Liver (tissue), 8 donors: ENCODE measurements at regions not wholly inside any gene's neighbourhood (a gene's known extent, or its start where the extent isn't known, plus 50 kb on each side); places are given as distances from the start of the nearest gene placed in this dataset.
A peak's percentile ranks its signal among the peaks of the same experiment; 100 is the strongest.

Experiments
- DNase-seq: peaks from one replicate; pipeline ENCODE4 v3.0.0-alpha.2; 2017; ENCODE audit warnings: low spot score
- H3K27ac ChIP-seq, 2 donors: one replicate each; pipeline ENCODE4 v1.7.0; 2013; ENCODE audit warnings: inconsistent platforms in 2 of 2, low read length in 2 of 2, control low read depth in 1 of 2, low read depth in 1 of 2, mild to moderate bottlenecking in 1 of 2
- H3K27me3 ChIP-seq, 4 donors: one replicate each; pipeline versions ENCODE4 v1.6.1 to v1.7.0; 2013; ENCODE audit warnings: low read length in 3 of 4, inconsistent platforms in 1 of 4, mild to moderate bottlenecking in 1 of 4, moderate library complexity in 1 of 4; ENCODE audit not compliant: control insufficient read depth in 4 of 4, insufficient read depth in 4 of 4
- H3K36me3 ChIP-seq, 4 donors: one replicate each; pipeline versions ENCODE4 v1.6.1 to v1.7.0; 2013; ENCODE audit warnings: low read length in 3 of 4, mild to moderate bottlenecking in 3 of 4, low read depth in 1 of 4, moderate library complexity in 1 of 4; ENCODE audit not compliant: control insufficient read depth in 4 of 4, insufficient read depth in 3 of 4
- H3K4me1 ChIP-seq, 4 donors: one replicate each; pipeline versions ENCODE4 v1.6.1 to v1.7.0; 2013; ENCODE audit warnings: low read length in 3 of 4, mild to moderate bottlenecking in 3 of 4, moderate library complexity in 1 of 4; ENCODE audit not compliant: control insufficient read depth in 4 of 4, insufficient read depth in 4 of 4
- H3K4me3 ChIP-seq, 3 donors: one replicate each; pipeline versions ENCODE4 v1.6.1 to v1.7.0; 2013; ENCODE audit warnings: low read length in 3 of 3, control low read depth in 1 of 3, low read depth in 1 of 3, mild to moderate bottlenecking in 1 of 3
- H3K9ac ChIP-seq, 2 donors: one replicate each; pipeline ENCODE4 v1.7.0; 2013; ENCODE audit warnings: low read length in 2 of 2, mild to moderate bottlenecking in 2 of 2, moderate library complexity in 2 of 2, control low read depth in 1 of 2, low read depth in 1 of 2
- H3K9me3 ChIP-seq, 4 donors: one replicate each; pipeline versions ENCODE4 v1.6.1 to v1.7.0; 2013; ENCODE audit warnings: low read length in 3 of 4; ENCODE audit not compliant: control insufficient read depth in 4 of 4
- ATF3 ChIP-seq: IDR thresholded peaks from 2 replicates; pipeline ENCODE4 v1.6.1; 2016; ENCODE audit warnings: antibody characterized with exemption
- CTCF ChIP-seq: fragments of 150-350 bp; IDR thresholded peaks from 2 replicates; pipeline ENCODE4 v1.5.1; 2017; ENCODE audit warnings: improper control_type of control experiment, low read depth, low read length; ENCODE audit not compliant: missing input control
- EGR1 ChIP-seq, 2 donors: IDR thresholded peaks; 2 replicates each; pipeline ENCODE4 v1.6.1; 2016 to 2018; ENCODE audit warnings: antibody characterized with exemption in 2 of 2, low read depth in 2 of 2
- FOXA1 ChIP-seq: IDR thresholded peaks from 2 replicates; pipeline ENCODE4 v1.6.1; 2016; ENCODE audit warnings: antibody characterized with exemption
- FOXA2 ChIP-seq: IDR thresholded peaks from 2 replicates; pipeline ENCODE4 v1.6.1; 2016; ENCODE audit warnings: antibody characterized with exemption
- GABPA ChIP-seq, 2 donors: IDR thresholded peaks in 1 of 2; conservative IDR thresholded peaks in 1 of 2; 2 replicates each; pipeline ENCODE4 v1.6.1; 2016; ENCODE audit warnings: antibody characterized with exemption in 2 of 2, mild to moderate bottlenecking in 1 of 2, moderate library complexity in 1 of 2
- JUND ChIP-seq, 2 donors: IDR thresholded peaks; 2 replicates each; pipeline ENCODE4 v1.6.1; 2016; ENCODE audit warnings: antibody characterized with exemption in 2 of 2
- MAX ChIP-seq: IDR thresholded peaks from 2 replicates; pipeline ENCODE4 v1.6.1; 2016; ENCODE audit warnings: antibody characterized with exemption
- RXRA ChIP-seq, 2 donors: IDR thresholded peaks; 2 replicates each; pipeline ENCODE4 v1.6.1; 2017 to 2018; ENCODE audit warnings: antibody characterized with exemption in 2 of 2, mild to moderate bottlenecking in 1 of 2
- ZBTB33 ChIP-seq: IDR thresholded peaks from 2 replicates; pipeline ENCODE4 v1.6.1; 2016; ENCODE audit warnings: antibody characterized with exemption
- WGBS: extraction: QIAGEN DNeasy Blood & Tissue Kit; methylation state at CpG from one replicate; pipeline ENCODE4 v1.1.7; 2013; 5-methylcytosine and 5-hydroxymethylcytosine counted together
- donor health status: healthy.
- donor health status: healthy.
- donor health status: healthy.
- donor health status: healthy.
- donor health status: healthy.

- peak overlapping the region in 1 of 3 donors; percentile 8 for H3K4me3 ChIP-seq
- no peak overlapping the region for H3K27ac ChIP-seq
- no peaks in the 10 kb centered on the region for H3K9me3 ChIP-seq
- TF ChIP-seq ATF3 (peak; percentile 22), GABPA (IDR thresholded peaks at IDR 0.05 in 1 of 2, conservative IDR thresholded peaks at IDR 0.05 in 1 of 2) (no peak)
- 37% methylated on average over 13 of the region's 13 CpGs for WGBS
- H3K4me1 ChIP-seq: peaks cover 0 to 5% (median 0%) of the 10 kb centered on the region in 4 donors
- H3K36me3 ChIP-seq: no peaks in the 10 kb centered on the region
- no peak overlapping the region for H3K9ac ChIP-seq
- peaks cover 0 to 3% (median 0%) of the 10 kb centered on the region in 4 donors for H3K27me3 ChIP-seq
- DNase-seq: no peak
These were observed 90.7 kb downstream of the CDC7 start for GRCh38 chr1:91591175-91591974.

GRCh38 chr1:91592716-91593477 is 92.2 kb downstream of the CDC7 start:
- no peak for TF ChIP-seq ZBTB33
- no peak for TF ChIP-seq RXRA (IDR thresholded peaks at IDR 0.05)
- no peak for TF ChIP-seq FOXA2
- TF ChIP-seq EGR1 (IDR thresholded peaks at IDR 0.05; ENCODE audit: low read depth in 2 of 2): no peak
- TF ChIP-seq FOXA1: no peak
- no peak for TF ChIP-seq JUND (IDR thresholded peaks at IDR 0.05)
- TF ChIP-seq MAX: no peak
- no peak for TF ChIP-seq ATF3
- TF ChIP-seq CTCF: no peak
- Histone ChIP-seq H3K27me3 (peaks cover 0 to 3% (median 0%) of the 10 kb centered on the region in 4 donors), H3K4me1 (peaks cover 0 to 5% (median 0%) of the 10 kb centered on the region in 4 donors), H3K27ac (no peak overlapping the region), H3K36me3 (no peaks in the 10 kb centered on the region), H3K9me3 (no peaks in the 10 kb centered on the region), H3K9ac (no peak overlapping the region), H3K4me3 (no peak overlapping the region)
- no peak for DNase-seq
- 88% methylated on average over 5 of the region's 5 CpGs for WGBS
